ENCODE measurements at regions not wholly inside any gene's neighbourhood (a gene's known extent, or its start where the extent isn't known, plus 50 kb on each side); places are given as distances from the start of the nearest gene placed in this dataset.

DNA sequence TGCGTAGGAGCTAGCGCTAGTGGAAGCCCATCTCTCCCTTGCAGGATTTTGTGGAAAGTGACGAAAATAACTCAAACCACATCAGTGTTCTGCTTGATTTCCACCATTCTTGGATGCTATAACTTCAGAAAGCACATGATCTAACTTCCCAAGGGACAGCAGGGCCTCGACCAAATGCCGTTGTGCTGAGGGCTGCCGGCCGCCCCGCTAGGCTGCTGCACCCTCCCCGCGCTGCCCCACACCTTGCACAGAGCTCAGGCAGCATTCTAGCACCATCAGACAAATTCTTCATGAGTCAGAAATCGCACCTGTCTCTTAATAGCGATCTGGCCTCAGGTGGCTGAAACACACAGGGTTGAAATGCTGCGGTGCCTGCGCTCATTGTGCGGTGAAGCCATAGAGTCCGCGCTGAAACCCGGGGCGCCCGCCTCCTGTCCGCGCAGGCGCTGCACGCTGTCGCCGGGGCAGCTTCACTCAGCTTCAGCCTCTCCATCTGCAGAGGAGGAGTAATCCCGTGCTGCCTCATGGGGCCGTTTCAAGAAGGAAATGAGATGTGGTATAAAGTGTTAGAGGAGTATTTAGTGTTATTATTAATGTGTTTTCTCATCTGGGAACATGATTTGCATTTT is 59.2 kb upstream of the B3GAT1 start:
- TF ChIP-seq, protein P1, sequence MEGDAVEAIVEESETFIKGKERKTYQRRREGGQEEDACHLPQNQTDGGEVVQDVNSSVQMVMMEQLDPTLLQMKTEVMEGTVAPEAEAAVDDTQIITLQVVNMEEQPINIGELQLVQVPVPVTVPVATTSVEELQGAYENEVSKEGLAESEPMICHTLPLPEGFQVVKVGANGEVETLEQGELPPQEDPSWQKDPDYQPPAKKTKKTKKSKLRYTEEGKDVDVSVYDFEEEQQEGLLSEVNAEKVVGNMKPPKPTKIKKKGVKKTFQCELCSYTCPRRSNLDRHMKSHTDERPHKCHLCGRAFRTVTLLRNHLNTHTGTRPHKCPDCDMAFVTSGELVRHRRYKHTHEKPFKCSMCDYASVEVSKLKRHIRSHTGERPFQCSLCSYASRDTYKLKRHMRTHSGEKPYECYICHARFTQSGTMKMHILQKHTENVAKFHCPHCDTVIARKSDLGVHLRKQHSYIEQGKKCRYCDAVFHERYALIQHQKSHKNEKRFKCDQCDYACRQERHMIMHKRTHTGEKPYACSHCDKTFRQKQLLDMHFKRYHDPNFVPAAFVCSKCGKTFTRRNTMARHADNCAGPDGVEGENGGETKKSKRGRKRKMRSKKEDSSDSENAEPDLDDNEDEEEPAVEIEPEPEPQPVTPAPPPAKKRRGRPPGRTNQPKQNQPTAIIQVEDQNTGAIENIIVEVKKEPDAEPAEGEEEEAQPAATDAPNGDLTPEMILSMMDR (conservative IDR thresholded peaks at IDR 0.05; ENCODE audit: low read length) = no peak
- TF ChIP-seq EZH2phosphoT487 (IDR thresholded peaks at IDR 0.05; ENCODE audit: borderline replicate concordance) = no peak

Measured in Loucy (cell line).